ENCODE measurements at regions not wholly inside any gene's neighbourhood (a gene's known extent, or its start where the extent isn't known, plus 50 kb on each side); places are given as distances from the start of the nearest gene placed in this dataset.

DNA sequence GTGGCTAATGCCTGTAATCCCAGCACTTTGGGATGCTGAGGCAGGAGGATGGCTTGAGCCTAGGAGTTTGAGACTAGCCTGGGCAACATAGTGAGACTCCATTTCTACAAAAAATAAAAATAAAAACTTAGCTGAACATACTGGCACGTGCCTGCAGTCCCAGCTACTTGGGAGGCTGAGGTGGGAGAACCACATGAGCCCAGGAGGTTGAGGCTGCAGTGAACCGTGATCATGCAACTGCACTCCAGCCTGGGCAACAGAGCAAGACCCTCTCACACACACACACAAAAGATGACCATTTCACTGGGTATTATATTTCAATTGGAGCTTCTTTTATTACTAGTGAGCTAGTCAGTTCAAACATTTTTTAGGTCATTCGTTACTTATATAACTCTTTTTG, 116.9 kb upstream of the SLC35F3 start (continued):
- TF ChIP-seq, protein P1, sequence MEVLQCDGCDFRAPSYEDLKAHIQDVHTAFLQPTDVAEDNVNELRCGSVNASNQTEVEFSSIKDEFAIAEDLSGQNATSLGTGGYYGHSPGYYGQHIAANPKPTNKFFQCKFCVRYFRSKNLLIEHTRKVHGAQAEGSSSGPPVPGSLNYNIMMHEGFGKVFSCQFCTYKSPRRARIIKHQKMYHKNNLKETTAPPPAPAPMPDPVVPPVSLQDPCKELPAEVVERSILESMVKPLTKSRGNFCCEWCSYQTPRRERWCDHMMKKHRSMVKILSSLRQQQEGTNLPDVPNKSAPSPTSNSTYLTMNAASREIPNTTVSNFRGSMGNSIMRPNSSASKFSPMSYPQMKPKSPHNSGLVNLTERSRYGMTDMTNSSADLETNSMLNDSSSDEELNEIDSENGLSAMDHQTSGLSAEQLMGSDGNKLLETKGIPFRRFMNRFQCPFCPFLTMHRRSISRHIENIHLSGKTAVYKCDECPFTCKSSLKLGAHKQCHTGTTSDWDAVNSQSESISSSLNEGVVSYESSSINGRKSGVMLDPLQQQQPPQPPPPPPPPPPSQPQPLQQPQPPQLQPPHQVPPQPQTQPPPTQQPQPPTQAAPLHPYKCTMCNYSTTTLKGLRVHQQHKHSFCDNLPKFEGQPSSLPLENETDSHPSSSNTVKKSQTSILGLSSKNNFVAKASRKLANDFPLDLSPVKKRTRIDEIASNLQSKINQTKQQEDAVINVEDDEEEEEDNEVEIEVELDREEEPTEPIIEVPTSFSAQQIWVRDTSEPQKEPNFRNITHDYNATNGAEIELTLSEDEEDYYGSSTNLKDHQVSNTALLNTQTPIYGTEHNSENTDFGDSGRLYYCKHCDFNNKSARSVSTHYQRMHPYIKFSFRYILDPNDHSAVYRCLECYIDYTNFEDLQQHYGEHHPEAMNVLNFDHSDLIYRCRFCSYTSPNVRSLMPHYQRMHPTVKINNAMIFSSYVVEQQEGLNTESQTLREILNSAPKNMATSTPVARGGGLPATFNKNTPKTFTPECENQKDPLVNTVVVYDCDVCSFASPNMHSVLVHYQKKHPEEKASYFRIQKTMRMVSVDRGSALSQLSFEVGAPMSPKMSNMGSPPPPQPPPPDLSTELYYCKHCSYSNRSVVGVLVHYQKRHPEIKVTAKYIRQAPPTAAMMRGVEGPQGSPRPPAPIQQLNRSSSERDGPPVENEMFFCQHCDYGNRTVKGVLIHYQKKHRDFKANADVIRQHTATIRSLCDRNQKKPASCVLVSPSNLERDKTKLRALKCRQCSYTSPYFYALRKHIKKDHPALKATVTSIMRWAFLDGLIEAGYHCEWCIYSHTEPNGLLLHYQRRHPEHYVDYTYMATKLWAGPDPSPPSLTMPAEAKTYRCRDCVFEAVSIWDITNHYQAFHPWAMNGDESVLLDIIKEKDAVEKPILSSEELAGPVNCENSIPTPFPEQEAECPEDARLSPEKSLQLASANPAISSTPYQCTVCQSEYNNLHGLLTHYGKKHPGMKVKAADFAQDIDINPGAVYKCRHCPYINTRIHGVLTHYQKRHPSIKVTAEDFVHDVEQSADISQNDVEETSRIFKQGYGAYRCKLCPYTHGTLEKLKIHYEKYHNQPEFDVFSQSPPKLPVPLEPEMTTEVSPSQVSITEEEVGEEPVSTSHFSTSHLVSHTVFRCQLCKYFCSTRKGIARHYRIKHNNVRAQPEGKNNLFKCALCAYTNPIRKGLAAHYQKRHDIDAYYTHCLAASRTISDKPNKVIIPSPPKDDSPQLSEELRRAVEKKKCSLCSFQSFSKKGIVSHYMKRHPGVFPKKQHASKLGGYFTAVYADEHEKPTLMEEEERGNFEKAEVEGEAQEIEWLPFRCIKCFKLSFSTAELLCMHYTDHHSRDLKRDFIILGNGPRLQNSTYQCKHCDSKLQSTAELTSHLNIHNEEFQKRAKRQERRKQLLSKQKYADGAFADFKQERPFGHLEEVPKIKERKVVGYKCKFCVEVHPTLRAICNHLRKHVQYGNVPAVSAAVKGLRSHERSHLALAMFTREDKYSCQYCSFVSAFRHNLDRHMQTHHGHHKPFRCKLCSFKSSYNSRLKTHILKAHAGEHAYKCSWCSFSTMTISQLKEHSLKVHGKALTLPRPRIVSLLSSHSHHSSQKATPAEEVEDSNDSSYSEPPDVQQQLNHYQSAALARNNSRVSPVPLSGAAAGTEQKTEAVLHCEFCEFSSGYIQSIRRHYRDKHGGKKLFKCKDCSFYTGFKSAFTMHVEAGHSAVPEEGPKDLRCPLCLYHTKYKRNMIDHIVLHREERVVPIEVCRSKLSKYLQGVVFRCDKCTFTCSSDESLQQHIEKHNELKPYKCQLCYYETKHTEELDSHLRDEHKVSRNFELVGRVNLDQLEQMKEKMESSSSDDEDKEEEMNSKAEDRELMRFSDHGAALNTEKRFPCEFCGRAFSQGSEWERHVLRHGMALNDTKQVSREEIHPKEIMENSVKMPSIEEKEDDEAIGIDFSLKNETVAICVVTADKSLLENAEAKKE (CRISPR knock-in tag; IDR thresholded peaks at IDR 0.05), result no peak

- Histone ChIP-seq H3K79me2 (replicated peaks; ENCODE audit: insufficient read depth) (no peaks in the 10 kb centered on the region), H4K20me1 (replicated peaks; ENCODE audit: insufficient read depth) (no peaks in the 10 kb centered on the region), H3K4me1 (ENCODE audit: insufficient read depth) (no peaks in the 10 kb centered on the region), H3K4me2 (no peak overlapping the region), H3K4me3 (no peak overlapping the region), H3K27ac (ENCODE audit: low read depth) (no peak overlapping the region), H3K9me2 (ENCODE audit: insufficient read depth) (no peaks in the 10 kb centered on the region), H3K36me3 (ENCODE audit: insufficient read depth) (no peaks in the 10 kb centered on the region), H2AFZ (no peak overlapping the region), H3K27me3 (ENCODE audit: insufficient read depth) (no peaks in the 10 kb centered on the region), H3F3A (replicated peaks; ENCODE audit: low read depth) (no peaks in the 10 kb centered on the region)
- peaks cover 2% of the 10 kb centered on the region for H3K27me3 Mint-ChIP-seq (ENCODE audit: insufficient read depth, low read depth, poor library complexity)
- ATAC-seq (no peak), DNase-seq (ENCODE audit: low spot score) (no peak)
- H3K36me3 Mint-ChIP-seq (ENCODE audit: low read depth), result no peaks in the 10 kb centered on the region
- no peak overlapping the region for H3K27ac Mint-ChIP-seq
- H3K9me3 Mint-ChIP-seq, result peaks cover 4% of the 10 kb centered on the region; the same call in 2 of the 3 replicates
- 0 out of 3 replicates have a peak, but pooled peaks cover 4% of the 10 kb centered on the region for H3K4me1 Mint-ChIP-seq
- H3K4me3 Mint-ChIP-seq, result no peak overlapping the region
- TF ChIP-seq STAT1 (IDR thresholded peaks at IDR 0.05; ENCODE audit: unreplicated experiment), result no peak
- no peak for TF ChIP-seq EZH2phosphoT487 (IDR thresholded peaks at IDR 0.05; ENCODE audit: unreplicated experiment)
- no peak for TF ChIP-seq EZH2 (IDR thresholded peaks at IDR 0.05; ENCODE audit: low read depth, unreplicated experiment)
- no peak for TF ChIP-seq ZNF331 (CRISPR knock-in tag; IDR thresholded peaks at IDR 0.05; ENCODE audit: low read depth)
- TF ChIP-seq, protein P2, sequence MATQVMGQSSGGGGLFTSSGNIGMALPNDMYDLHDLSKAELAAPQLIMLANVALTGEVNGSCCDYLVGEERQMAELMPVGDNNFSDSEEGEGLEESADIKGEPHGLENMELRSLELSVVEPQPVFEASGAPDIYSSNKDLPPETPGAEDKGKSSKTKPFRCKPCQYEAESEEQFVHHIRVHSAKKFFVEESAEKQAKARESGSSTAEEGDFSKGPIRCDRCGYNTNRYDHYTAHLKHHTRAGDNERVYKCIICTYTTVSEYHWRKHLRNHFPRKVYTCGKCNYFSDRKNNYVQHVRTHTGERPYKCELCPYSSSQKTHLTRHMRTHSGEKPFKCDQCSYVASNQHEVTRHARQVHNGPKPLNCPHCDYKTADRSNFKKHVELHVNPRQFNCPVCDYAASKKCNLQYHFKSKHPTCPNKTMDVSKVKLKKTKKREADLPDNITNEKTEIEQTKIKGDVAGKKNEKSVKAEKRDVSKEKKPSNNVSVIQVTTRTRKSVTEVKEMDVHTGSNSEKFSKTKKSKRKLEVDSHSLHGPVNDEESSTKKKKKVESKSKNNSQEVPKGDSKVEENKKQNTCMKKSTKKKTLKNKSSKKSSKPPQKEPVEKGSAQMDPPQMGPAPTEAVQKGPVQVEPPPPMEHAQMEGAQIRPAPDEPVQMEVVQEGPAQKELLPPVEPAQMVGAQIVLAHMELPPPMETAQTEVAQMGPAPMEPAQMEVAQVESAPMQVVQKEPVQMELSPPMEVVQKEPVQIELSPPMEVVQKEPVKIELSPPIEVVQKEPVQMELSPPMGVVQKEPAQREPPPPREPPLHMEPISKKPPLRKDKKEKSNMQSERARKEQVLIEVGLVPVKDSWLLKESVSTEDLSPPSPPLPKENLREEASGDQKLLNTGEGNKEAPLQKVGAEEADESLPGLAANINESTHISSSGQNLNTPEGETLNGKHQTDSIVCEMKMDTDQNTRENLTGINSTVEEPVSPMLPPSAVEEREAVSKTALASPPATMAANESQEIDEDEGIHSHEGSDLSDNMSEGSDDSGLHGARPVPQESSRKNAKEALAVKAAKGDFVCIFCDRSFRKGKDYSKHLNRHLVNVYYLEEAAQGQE (IDR thresholded peaks at IDR 0.05; ENCODE audit: unreplicated experiment), result no peak
- TF ChIP-seq, protein P1 (CRISPR knock-in tag; IDR thresholded peaks at IDR 0.05), result no peak
Observed at GRCh38 chr1:233788687-233789086, 115.8 kb upstream of the SLC35F3 start.

Data from GM23338 (cell line).